Neural cell (in vitro differentiated cells): ENCODE measurements at regions not wholly inside any gene's neighbourhood (a gene's known extent, or its start where the extent isn't known, plus 50 kb on each side); places are given as distances from the start of the nearest gene placed in this dataset.

ENCODE experiments used
- H2AFZ ChIP-seq: fragments of 200-600, 300-800 bp; sonication (generic), shearing (Covaris generic); 2 replicates; pipeline ENCODE4 v1.6.0; 2014; ENCODE audit warnings: low read depth, mild to moderate bottlenecking, antibody characterized with exemption, low read length, moderate library complexity
- H3F3A ChIP-seq: fragments of 200-600 bp; shearing (Covaris generic); 2 replicates; pipeline ENCODE4 v1.6.1; 2016; ENCODE audit warnings: mild to moderate bottlenecking, moderate library complexity, mixed read lengths, antibody characterized with exemption, low read length; ENCODE audit not compliant: insufficient read depth, poor library complexity, severe bottlenecking
- H3K27ac ChIP-seq: fragments of 200-600, 300-800 bp; sonication (generic), shearing (Covaris generic); 2 replicates; pipeline ENCODE4 v1.5.1; 2014; ENCODE audit warnings: mild to moderate bottlenecking, low read length, moderate library complexity
- H3K27me3 ChIP-seq: fragments of 300-800, 200-600 bp; sonication (generic), shearing (Covaris generic); 2 replicates; pipeline ENCODE4 v1.6.0; 2014; ENCODE audit warnings: mild to moderate bottlenecking, low read depth, low read length, moderate library complexity; ENCODE audit not compliant: insufficient read depth
- H3K36me3 ChIP-seq: fragments of 300-800, 200-600 bp; sonication (generic), shearing (Covaris generic); 2 replicates; pipeline ENCODE4 v1.5.1; 2014; ENCODE audit warnings: mild to moderate bottlenecking, antibody characterized with exemption, low read length, moderate library complexity; ENCODE audit not compliant: insufficient read depth
- H3K4me2 ChIP-seq: fragments of 300-800, 200-600 bp; sonication (generic), shearing (Covaris generic); 2 replicates; pipeline ENCODE4 v1.6.0; 2014; ENCODE audit warnings: mild to moderate bottlenecking, low read length
- H3K4me3 ChIP-seq: fragments of 300-800, 200-600 bp; sonication (generic), shearing (Covaris generic); 2 replicates; pipeline ENCODE4 v1.5.1; 2014; ENCODE audit warnings: mild to moderate bottlenecking, low read length, moderate library complexity
- H3K79me2 ChIP-seq: fragments of 200-600 bp; shearing (Covaris generic); replicated peaks from 2 replicates; pipeline ENCODE4 v1.6.0; 2014; ENCODE audit warnings: mild to moderate bottlenecking, low read length, moderate library complexity; ENCODE audit not compliant: insufficient read depth
- H3K9ac ChIP-seq: fragments of 300-800, 200-600 bp; sonication (generic), shearing (Covaris generic); 2 replicates; pipeline ENCODE4 v1.6.1; 2016; ENCODE audit warnings: mild to moderate bottlenecking, low read length, mixed read lengths
- H3K9me2 ChIP-seq: fragments of 200-600 bp; shearing (Covaris generic); 2 replicates; pipeline ENCODE4 v1.6.1; 2016; ENCODE audit warnings: mild to moderate bottlenecking, low read length, mixed read lengths; ENCODE audit not compliant: insufficient read depth
- H3K9me3 ChIP-seq: fragments of 200-600, 300-800 bp; sonication (generic), shearing (Covaris generic); 2 replicates; pipeline ENCODE4 v1.6.1; 2016; ENCODE audit warnings: mild to moderate bottlenecking, mixed run types, low read length, moderate library complexity, mixed read lengths
- H4K20me1 ChIP-seq: fragments of 200-600 bp; shearing (Covaris generic); 2 replicates; pipeline ENCODE4 v1.6.1; 2016; ENCODE audit warnings: mild to moderate bottlenecking, mixed run types; ENCODE audit not compliant: insufficient read depth
- CTCF ChIP-seq: fragments of 450-650 bp; IDR thresholded peaks from 2 replicates; pipeline ENCODE4 v1.5.1; 2014; ENCODE audit warnings: antibody characterized with exemption, mild to moderate bottlenecking, moderate library complexity; ENCODE audit not compliant: poor library complexity, severe bottlenecking
- EP300 ChIP-seq: fragments of 450-650 bp; conservative IDR thresholded peaks from 2 replicates; pipeline ENCODE4 v1.6.1; 2014; ENCODE audit warnings: antibody characterized with exemption, mild to moderate bottlenecking, moderate library complexity; ENCODE audit not compliant: poor library complexity, severe bottlenecking
- EZH2 ChIP-seq: fragments of 200-600, 300-800 bp; shearing (Covaris generic), sonication (generic); IDR thresholded peaks from 2 replicates; pipeline ENCODE4 v1.6.1; 2014; ENCODE audit warnings: antibody characterized with exemption, low read length, borderline replicate concordance, mild to moderate bottlenecking; ENCODE audit not compliant: insufficient read depth, poor library complexity, severe bottlenecking
- MXI1 ChIP-seq: fragments of 450-650 bp; conservative IDR thresholded peaks from 2 replicates; pipeline ENCODE4 v1.6.1; 2014; ENCODE audit warnings: antibody characterized with exemption, mild to moderate bottlenecking; ENCODE audit not compliant: poor library complexity, severe bottlenecking
- POLR2AphosphoS5 ChIP-seq: IDR thresholded peaks from 2 replicates; pipeline ENCODE4 v1.6.1; 2012
- RAD21 ChIP-seq: fragments of 450-650 bp; conservative IDR thresholded peaks from 2 replicates; pipeline ENCODE4 v1.6.1; 2014; ENCODE audit warnings: antibody characterized with exemption, mild to moderate bottlenecking, moderate library complexity
- REST ChIP-seq: IDR thresholded peaks from 2 replicates; pipeline ENCODE4 v1.6.1; 2012; ENCODE audit warnings: borderline replicate concordance
- SMC3 ChIP-seq: fragments of 450-650 bp; conservative IDR thresholded peaks from 2 replicates; pipeline ENCODE4 v1.6.1; 2014; ENCODE audit warnings: antibody characterized with exemption, mild to moderate bottlenecking, moderate library complexity; ENCODE audit not compliant: poor library complexity
- TAF1 ChIP-seq: IDR thresholded peaks from 2 replicates; pipeline ENCODE4 v1.6.1; 2012; ENCODE audit warnings: low read depth

GRCh38 chr10:77717336-77717735 is 79.7 kb upstream of the KCNMA1 start:
- Histone ChIP-seq H2AFZ (no peak overlapping the region), H3K9me3 (no peaks in the 10 kb centered on the region), H3K79me2 (no peaks in the 10 kb centered on the region), H3K4me2 (no peak overlapping the region), H3K27ac (no peak overlapping the region), H3K9me2 (no peaks in the 10 kb centered on the region), H3K4me3 (no peak overlapping the region), H3K27me3 (no peaks in the 10 kb centered on the region), H3K9ac (no peak overlapping the region), H4K20me1 (no peaks in the 10 kb centered on the region), H3K36me3 (no peaks in the 10 kb centered on the region), H3F3A (no peaks in the 10 kb centered on the region)
- no peak for TF ChIP-seq EZH2
- TF ChIP-seq REST, result no peak
- TF ChIP-seq RAD21, result no peak
- no peak for TF ChIP-seq MXI1
- TF ChIP-seq EP300, result no peak
- TF ChIP-seq TAF1, result no peak
- no peak for TF ChIP-seq CTCF
- TF ChIP-seq SMC3, result no peak
- no peak for TF ChIP-seq POLR2AphosphoS5

- Histone ChIP-seq H4K20me1 (no peaks in the 10 kb centered on the region), H3K9me2 (no peaks in the 10 kb centered on the region), H3K9ac (no peak overlapping the region), H2AFZ (no peak overlapping the region), H3F3A (no peaks in the 10 kb centered on the region), H3K36me3 (no peaks in the 10 kb centered on the region), H3K27ac (no peak overlapping the region), H3K9me3 (no peaks in the 10 kb centered on the region), H3K4me3 (no peak overlapping the region), H3K4me2 (no peak overlapping the region), H3K27me3 (no peaks in the 10 kb centered on the region), H3K79me2 (no peaks in the 10 kb centered on the region)
- no peak for TF ChIP-seq RAD21
- no peak for TF ChIP-seq EZH2
- no peak for TF ChIP-seq EP300
- TF ChIP-seq MXI1, result no peak
- TF ChIP-seq TAF1, result no peak
- no peak for TF ChIP-seq SMC3
- no peak for TF ChIP-seq CTCF
- TF ChIP-seq REST, result no peak
- TF ChIP-seq POLR2AphosphoS5, result no peak
Measured at GRCh38 chr10:77716458-77717317, 79.1 kb upstream of the KCNMA1 start.
